ENCODE measurements at regions not wholly inside any gene's neighbourhood (a gene's known extent, or its start where the extent isn't known, plus 50 kb on each side); places are given as distances from the start of the nearest gene placed in this dataset.

GRCh38 chr1:56329970-56330369 lies 249.4 kb downstream of the PLPP3 start:
- intact Hi-C loops (cut with DNase I) = no loop called here
- Histone ChIP-seq H3K4me1 (peaks cover 4 to 12% (median 7%) of the 10 kb centered on the region in 4 donors), H3K27me3 (no peaks in the 10 kb centered on the region), H3K9me3 (no peaks in the 10 kb centered on the region), H3K36me3 (no peaks in the 10 kb centered on the region), H3K4me3 (no peak overlapping the region), H3K27ac (replicated peaks in 1 of 4) (no peak overlapping the region)
- TF ChIP-seq EP300 (IDR thresholded peaks at IDR 0.05) (no peak), POLR2A (IDR thresholded peaks at IDR 0.05; ENCODE audit: low read depth) (no peak), POLR2AphosphoS5 (IDR thresholded peaks at IDR 0.05) (no peak)
- TF ChIP-seq, protein P1, sequence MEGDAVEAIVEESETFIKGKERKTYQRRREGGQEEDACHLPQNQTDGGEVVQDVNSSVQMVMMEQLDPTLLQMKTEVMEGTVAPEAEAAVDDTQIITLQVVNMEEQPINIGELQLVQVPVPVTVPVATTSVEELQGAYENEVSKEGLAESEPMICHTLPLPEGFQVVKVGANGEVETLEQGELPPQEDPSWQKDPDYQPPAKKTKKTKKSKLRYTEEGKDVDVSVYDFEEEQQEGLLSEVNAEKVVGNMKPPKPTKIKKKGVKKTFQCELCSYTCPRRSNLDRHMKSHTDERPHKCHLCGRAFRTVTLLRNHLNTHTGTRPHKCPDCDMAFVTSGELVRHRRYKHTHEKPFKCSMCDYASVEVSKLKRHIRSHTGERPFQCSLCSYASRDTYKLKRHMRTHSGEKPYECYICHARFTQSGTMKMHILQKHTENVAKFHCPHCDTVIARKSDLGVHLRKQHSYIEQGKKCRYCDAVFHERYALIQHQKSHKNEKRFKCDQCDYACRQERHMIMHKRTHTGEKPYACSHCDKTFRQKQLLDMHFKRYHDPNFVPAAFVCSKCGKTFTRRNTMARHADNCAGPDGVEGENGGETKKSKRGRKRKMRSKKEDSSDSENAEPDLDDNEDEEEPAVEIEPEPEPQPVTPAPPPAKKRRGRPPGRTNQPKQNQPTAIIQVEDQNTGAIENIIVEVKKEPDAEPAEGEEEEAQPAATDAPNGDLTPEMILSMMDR (IDR thresholded peaks at IDR 0.05) = no peak
- WGBS = 94% methylated on average over 1 of the region's 1 CpG
- DNase-seq (ENCODE audit: extremely low spot score) = no peak

- intact Hi-C loops (cut with DNase I) = no loop called here
- Histone ChIP-seq H3K36me3 (no peaks in the 10 kb centered on the region), H3K4me3 (no peak overlapping the region), H3K4me1 (peaks cover 4 to 13% (median 8%) of the 10 kb centered on the region in 4 donors), H3K9me3 (no peaks in the 10 kb centered on the region), H3K27ac (replicated peaks in 1 of 4) (no peak overlapping the region), H3K27me3 (no peaks in the 10 kb centered on the region)
- no peak for DNase-seq (ENCODE audit: extremely low spot score)
- 93% methylated on average over 1 of the region's 1 CpG for WGBS
- TF ChIP-seq, protein P1 (IDR thresholded peaks at IDR 0.05) = no peak
- TF ChIP-seq EP300 (IDR thresholded peaks at IDR 0.05) (no peak), POLR2A (IDR thresholded peaks at IDR 0.05; ENCODE audit: low read depth) (no peak), POLR2AphosphoS5 (IDR thresholded peaks at IDR 0.05) (no peak)
Measured at GRCh38 chr1:56327195-56327594, 252.2 kb downstream of the PLPP3 start.

- intact Hi-C loops (cut with DNase I) = no loop called here
- DNase-seq (ENCODE audit: extremely low spot score) = no peak
- no peak overlapping the region for H3K4me3 ChIP-seq
- H3K36me3 ChIP-seq = no peaks in the 10 kb centered on the region
- H3K9me3 ChIP-seq = no peaks in the 10 kb centered on the region
- TF ChIP-seq, protein P1 (IDR thresholded peaks at IDR 0.05) = no peak
- no peak for TF ChIP-seq EP300 (IDR thresholded peaks at IDR 0.05)
- TF ChIP-seq POLR2AphosphoS5 (IDR thresholded peaks at IDR 0.05) = no peak
- no peak for TF ChIP-seq POLR2A (IDR thresholded peaks at IDR 0.05; ENCODE audit: low read depth)
- 69% methylated on average over 3 of the region's 3 CpGs for WGBS
- no peaks in the 10 kb centered on the region for H3K27me3 ChIP-seq
- H3K4me1 ChIP-seq = peaks cover 7 to 20% (median 12%) of the 10 kb centered on the region in 4 donors
- no peak overlapping the region for H3K27ac ChIP-seq (replicated peaks in 1 of 4)
Measured at GRCh38 chr1:56326056-56326455, 253.3 kb downstream of the PLPP3 start.

- H3K4me1 ChIP-seq = peaks cover 10 to 24% (median 18%) of the 10 kb centered on the region in 4 donors
- no peak for TF ChIP-seq EP300 (IDR thresholded peaks at IDR 0.05)
- TF ChIP-seq, protein P1 (IDR thresholded peaks at IDR 0.05) = no peak
- no peak for TF ChIP-seq POLR2A (IDR thresholded peaks at IDR 0.05; ENCODE audit: low read depth)
- no peak for TF ChIP-seq POLR2AphosphoS5 (IDR thresholded peaks at IDR 0.05)
- WGBS = 100% methylated on average over 1 of the region's 1 CpG
Measured at GRCh38 chr1:56324504-56324903, 254.9 kb downstream of the PLPP3 start.

GRCh38 chr1:56322211-56322610 lies 257.2 kb downstream of the PLPP3 start:
- H3K27ac ChIP-seq (replicated peaks in 1 of 4) = peak overlapping the region in 2 of 4 donors; percentile 14 to 31
- TF ChIP-seq, protein P1 (IDR thresholded peaks at IDR 0.05) = no peak
- TF ChIP-seq POLR2AphosphoS5 (IDR thresholded peaks at IDR 0.05) (no peak), POLR2A (IDR thresholded peaks at IDR 0.05; ENCODE audit: low read depth) (no peak), EP300 (IDR thresholded peaks at IDR 0.05) (no peak)
- 66% methylated on average over 3 of the region's 3 CpGs for WGBS

More at GRCh38 chr1:56324504-56324903, 254.9 kb downstream of the PLPP3 start:
- intact Hi-C loops (cut with DNase I) = no loop called here
- no peaks in the 10 kb centered on the region for H3K9me3 ChIP-seq
- H3K27ac ChIP-seq (replicated peaks in 1 of 4) = no peak overlapping the region
- H3K36me3 ChIP-seq = no peaks in the 10 kb centered on the region
- DNase-seq (ENCODE audit: extremely low spot score) = no peak
- H3K27me3 ChIP-seq = no peaks in the 10 kb centered on the region
- H3K4me3 ChIP-seq = no peak overlapping the region

More at GRCh38 chr1:56322211-56322610, 257.2 kb downstream of the PLPP3 start:
- no peak overlapping the region for H3K4me3 ChIP-seq
- no peaks in the 10 kb centered on the region for H3K9me3 ChIP-seq
- peaks cover 10 to 31% (median 22%) of the 10 kb centered on the region in 4 donors for H3K4me1 ChIP-seq
- no peaks in the 10 kb centered on the region for H3K36me3 ChIP-seq
- no peaks in the 10 kb centered on the region for H3K27me3 ChIP-seq
- intact Hi-C loops (cut with DNase I) = no loop called here
- DNase-seq (ENCODE audit: extremely low spot score) = no peak
